ENCODE measurements at regions not wholly inside any gene's neighbourhood (a gene's known extent, or its start where the extent isn't known, plus 50 kb on each side); places are given as distances from the start of the nearest gene placed in this dataset.
"Not testable (repeated sequence)": the region's sequence is repeated elsewhere in the genome, so short reads cannot be mapped to it uniquely, and the experiment has no call there.

GRCh38 chr21:19197950-19198349 is 794.4 kb upstream of the TMPRSS15 start:
- no peak for DNase-seq (ENCODE audit: low spot score)
- TF ChIP-seq CTCF (IDR thresholded peaks at IDR 0.05; ENCODE audit: borderline replicate concordance, control extremely low read depth, extremely low read depth, insufficient read depth, missing control alignments) = no peak
- in situ Hi-C loops (cut with MboI; ENCODE audit: low sequenced_read_pairs, unreplicated experiment) = no loop called here

GRCh38 chr21:19198801-19199200 is 795.2 kb upstream of the TMPRSS15 start:
- in situ Hi-C loops (cut with MboI; ENCODE audit: low sequenced_read_pairs, unreplicated experiment) = no loop called here

GRCh38 chr21:19218163-19218562 is 814.6 kb upstream of the TMPRSS15 start:
- in situ Hi-C loops (cut with MboI; ENCODE audit: low sequenced_read_pairs, unreplicated experiment) = no loop called here
- TF ChIP-seq CTCF (IDR thresholded peaks at IDR 0.05; ENCODE audit: borderline replicate concordance, control extremely low read depth, extremely low read depth, insufficient read depth, missing control alignments) = no peak
- no peak for DNase-seq (ENCODE audit: low spot score)

More at GRCh38 chr21:19198801-19199200, 795.2 kb upstream of the TMPRSS15 start:
- DNase-seq (ENCODE audit: low spot score) = no peak
- no peak for TF ChIP-seq CTCF (IDR thresholded peaks at IDR 0.05; ENCODE audit: borderline replicate concordance, control extremely low read depth, extremely low read depth, insufficient read depth, missing control alignments)

- in situ Hi-C loops (cut with MboI; ENCODE audit: low sequenced_read_pairs, unreplicated experiment) = no loop called here
- DNase-seq (ENCODE audit: low spot score) = no peak
- no peak for TF ChIP-seq CTCF (IDR thresholded peaks at IDR 0.05; ENCODE audit: borderline replicate concordance, control extremely low read depth, extremely low read depth, insufficient read depth, missing control alignments)
These were observed 820.5 kb upstream of the TMPRSS15 start for GRCh38 chr21:19224090-19224489.

- TF ChIP-seq CTCF (IDR thresholded peaks at IDR 0.05; ENCODE audit: borderline replicate concordance, control extremely low read depth, extremely low read depth, insufficient read depth, missing control alignments) = no peak
- in situ Hi-C loops (cut with MboI; ENCODE audit: low sequenced_read_pairs, unreplicated experiment) = no loop called here
- no peak for DNase-seq (ENCODE audit: low spot score)
These were observed 824.6 kb upstream of the TMPRSS15 start for GRCh38 chr21:19228226-19228625.

- in situ Hi-C loops (cut with MboI; ENCODE audit: low sequenced_read_pairs, unreplicated experiment); DNase-seq (ENCODE audit: low spot score): not testable (repeated sequence)
These were observed 830.3 kb upstream of the TMPRSS15 start for GRCh38 chr21:19233841-19234240.

GRCh38 chr21:19236209-19236608 is 832.6 kb upstream of the TMPRSS15 start:
- in situ Hi-C loops (cut with MboI; ENCODE audit: low sequenced_read_pairs, unreplicated experiment) = no loop called here
- no peak for DNase-seq (ENCODE audit: low spot score)
- TF ChIP-seq CTCF (IDR thresholded peaks at IDR 0.05; ENCODE audit: borderline replicate concordance, control extremely low read depth, extremely low read depth, insufficient read depth, missing control alignments) = no peak
